Fibroblast of upper back skin (primary cell): ENCODE measurements at regions not wholly inside any gene's neighbourhood (a gene's known extent, or its start where the extent isn't known, plus 50 kb on each side); places are given as distances from the start of the nearest gene placed in this dataset.
"Not testable (repeated sequence)": the region's sequence is repeated elsewhere in the genome, so short reads cannot be mapped to it uniquely, and the experiment has no call there.

Source experiments
- DNase-seq: peaks from one replicate; pipeline ENCODE4 v3.0.0-alpha.2; 2013

- no peak for DNase-seq
Measured at GRCh38 chr16:88308441-88309173, 74.2 kb upstream of the ZNF469 start.

- DNase-seq: no peak
Measured at GRCh38 chr16:88309174-88309907, 73.4 kb upstream of the ZNF469 start.

- no peak for DNase-seq
Measured at GRCh38 chr16:88309908-88310265, 72.9 kb upstream of the ZNF469 start.

GRCh38 chr16:88310796-88311605, 71.8 kb upstream of the ZNF469 start:
- peak; percentile 40 for DNase-seq

GRCh38 chr16:88311860-88312259, 70.9 kb upstream of the ZNF469 start:
- not testable (repeated sequence) for DNase-seq

GRCh38 chr16:88312732-88313131, 70.0 kb upstream of the ZNF469 start:
- no peak for DNase-seq

- no peak for DNase-seq
Measured at GRCh38 chr16:88314991-88315542, 67.7 kb upstream of the ZNF469 start.

- DNase-seq: peak; percentile 74
Measured at GRCh38 chr16:88315543-88316105, 67.1 kb upstream of the ZNF469 start.

GRCh38 chr16:88316151-88316550, 66.6 kb upstream of the ZNF469 start:
- DNase-seq: no peak

GRCh38 chr16:88316941-88317612, 65.7 kb upstream of the ZNF469 start:
- no peak for DNase-seq

GRCh38 chr16:88317613-88317965, 65.2 kb upstream of the ZNF469 start:
- DNase-seq: peak; percentile 70

GRCh38 chr16:88318051-88318450, 64.7 kb upstream of the ZNF469 start:
- DNase-seq: no peak

GRCh38 chr16:88318521-88318920, 64.2 kb upstream of the ZNF469 start:
- peak; percentile 24 for DNase-seq

GRCh38 chr16:88319116-88319965, 63.4 kb upstream of the ZNF469 start:
- DNase-seq: no peak

- no peak for DNase-seq
Measured at GRCh38 chr16:88320947-88321634, 61.7 kb upstream of the ZNF469 start.

GRCh38 chr16:88321635-88322499, 60.9 kb upstream of the ZNF469 start:
- no peak for DNase-seq

GRCh38 chr16:88322500-88322970, 60.2 kb upstream of the ZNF469 start:
- no peak for DNase-seq

- no peak for DNase-seq
Measured at GRCh38 chr16:88323041-88323440, 59.7 kb upstream of the ZNF469 start.

GRCh38 chr16:88323546-88324330, 59.0 kb upstream of the ZNF469 start:
- no peak for DNase-seq
